Activated CD8-positive, alpha-beta T cell treated with anti-CD3 and anti-CD28 coated beads for 36 hours (primary cell): ENCODE measurements at regions not wholly inside any gene's neighbourhood (a gene's known extent, or its start where the extent isn't known, plus 50 kb on each side); places are given as distances from the start of the nearest gene placed in this dataset.

Source experiments
- ATAC-seq: fragments of 200-7000 bp; cut with Tn5 transposase; one replicate; pipeline ENCODE4 v1.10.0; 2021; ENCODE audit warnings: mild to moderate bottlenecking, moderate library complexity
- CTCF ChIA-PET: fragments of 350-600 bp; sonication (Branson Sonifier 250); formaldehyde crosslinking; loops from one replicate; lab custom pipeline; 2021; ENCODE audit warnings: antibody characterized with exemption; lab: Charles Lee
- POLR2A ChIA-PET: fragments of 350-600 bp; sonication (Branson Sonifier 250); formaldehyde crosslinking; loops from one replicate; lab custom pipeline; 2021; ENCODE audit warnings: antibody characterized with exemption; lab: Charles Lee
- DNase-seq: peaks from one replicate; pipeline ENCODE4 v3.0.0-alpha.2; 2020
- H3K27ac Mint-ChIP-seq: one replicate; pipeline ENCODE4 v1.8.0; 2021; ENCODE audit warnings: mild to moderate bottlenecking, mixed read lengths
- H3K27me3 Mint-ChIP-seq: one replicate; pipeline ENCODE4 v1.8.0; 2021; ENCODE audit warnings: mixed read lengths
- H3K36me3 Mint-ChIP-seq: one replicate; pipeline ENCODE4 v1.8.0; 2021; ENCODE audit warnings: low read depth, mixed read lengths
- H3K4me1 Mint-ChIP-seq: one replicate; pipeline ENCODE4 v1.8.0; 2021; ENCODE audit warnings: low read depth, mixed read lengths
- H3K4me3 Mint-ChIP-seq: one replicate; pipeline ENCODE4 v1.8.0; 2021; ENCODE audit warnings: mild to moderate bottlenecking, moderate library complexity, mixed read lengths
- H3K9me3 Mint-ChIP-seq: one replicate; pipeline ENCODE4 v1.8.0; 2021; ENCODE audit warnings: mixed read lengths
- CTCF ChIP-seq: fragments of 200-600 bp; IDR thresholded peaks from one replicate; pipeline ENCODE4 v1.8.0; 2022; ENCODE audit warnings: antibody characterized with exemption, mild to moderate bottlenecking
- intact Hi-C: fragments of 100-400 bp; cut with micrococcal nuclease; formaldehyde crosslinking; loops from one replicate; pipeline ENCODE4 v1.10.0; 2022

- CTCF ChIA-PET = interaction anchor here (0.6 to 2.8 kb wide), 13 partner anchors 8 to 138 kb away, joined by 3 to 15 read pairs (median 3); no protein-coding TSS in a partner anchor
Measured at GRCh38 chr15:70584441-70584837, 178.9 kb downstream of the UACA start.

GRCh38 chr15:70583006-70583405 lies 180.4 kb downstream of the UACA start:
- H3K36me3 Mint-ChIP-seq = no peaks in the 10 kb centered on the region
- POLR2A ChIA-PET = no interaction called here
- no peak overlapping the region for H3K4me3 Mint-ChIP-seq
- ATAC-seq (no peak), DNase-seq (no peak)
- H3K27ac Mint-ChIP-seq = no peak overlapping the region
- intact Hi-C loops = no loop called here
- CTCF ChIA-PET = no interaction called here
- H3K9me3 Mint-ChIP-seq = no peaks in the 10 kb centered on the region
- H3K27me3 Mint-ChIP-seq = peaks cover 21% of the 10 kb centered on the region
- no peak for TF ChIP-seq CTCF
- H3K4me1 Mint-ChIP-seq = peaks cover 10% of the 10 kb centered on the region

More at GRCh38 chr15:70584441-70584837, 178.9 kb downstream of the UACA start:
- H3K4me1 Mint-ChIP-seq = peaks cover 15% of the 10 kb centered on the region
- no peak overlapping the region for H3K4me3 Mint-ChIP-seq
- TF ChIP-seq CTCF = no peak
- H3K27me3 Mint-ChIP-seq = peaks cover 25% of the 10 kb centered on the region
- POLR2A ChIA-PET = interaction anchor here (1.4 kb wide), 1 partner anchor 12 kb away, joined by 5 read pairs; no protein-coding TSS in a partner anchor
- no peak for ATAC-seq
- no peaks in the 10 kb centered on the region for H3K9me3 Mint-ChIP-seq
- no peak for DNase-seq
- intact Hi-C loops = no loop called here
- H3K36me3 Mint-ChIP-seq = no peaks in the 10 kb centered on the region
- H3K27ac Mint-ChIP-seq = no peak overlapping the region

GRCh38 chr15:70582143-70582945 lies 181.0 kb downstream of the UACA start:
- POLR2A ChIA-PET = no interaction called here
- Mint-ChIP-seq H3K9me3 (no peaks in the 10 kb centered on the region), H3K4me1 (peaks cover 10% of the 10 kb centered on the region), H3K27ac (no peak overlapping the region), H3K36me3 (no peaks in the 10 kb centered on the region), H3K4me3 (no peak overlapping the region), H3K27me3 (peaks cover 17% of the 10 kb centered on the region)
- CTCF ChIA-PET = interaction anchor here (1.1 kb wide), 1 partner anchor 11 kb away, joined by 4 read pairs; no protein-coding TSS in a partner anchor
- intact Hi-C loops = no loop called here
- no peak for TF ChIP-seq CTCF
- DNase-seq = no peak
- no peak for ATAC-seq

- intact Hi-C loops = no loop called here
- Mint-ChIP-seq H3K4me1 (peaks cover 7% of the 10 kb centered on the region), H3K27me3 (peaks cover 9% of the 10 kb centered on the region), H3K4me3 (no peak overlapping the region), H3K36me3 (no peaks in the 10 kb centered on the region), H3K27ac (no peak overlapping the region), H3K9me3 (no peaks in the 10 kb centered on the region)
- ChIA-PET POLR2A (no interaction called here), CTCF (interaction anchor here (1.1 kb wide), 1 partner anchor 12 kb away, joined by 4 read pairs; no protein-coding TSS in a partner anchor)
- no peak for TF ChIP-seq CTCF
- ATAC-seq = no peak
- DNase-seq = no peak
Measured at GRCh38 chr15:70580958-70581357, 182.4 kb downstream of the UACA start.

- no peaks in the 10 kb centered on the region for H3K36me3 Mint-ChIP-seq
- DNase-seq (no peak), ATAC-seq (no peak)
- H3K4me3 Mint-ChIP-seq = no peak overlapping the region
- ChIA-PET POLR2A (no interaction called here), CTCF (no interaction called here)
- H3K27ac Mint-ChIP-seq = no peak overlapping the region
- H3K4me1 Mint-ChIP-seq = peaks cover 8% of the 10 kb centered on the region
- no peak for TF ChIP-seq CTCF
- H3K27me3 Mint-ChIP-seq = peaks cover 7% of the 10 kb centered on the region
- intact Hi-C loops = no loop called here
- H3K9me3 Mint-ChIP-seq = no peaks in the 10 kb centered on the region
Measured at GRCh38 chr15:70580286-70580685, 183.1 kb downstream of the UACA start.
